ENCODE measurements at regions not wholly inside any gene's neighbourhood (a gene's known extent, or its start where the extent isn't known, plus 50 kb on each side); places are given as distances from the start of the nearest gene placed in this dataset.

GRCh38 chr6:8213995-8214394 is 111.6 kb upstream of the EEF1E1 start:
- FAIRE-seq: no peak

DNA sequence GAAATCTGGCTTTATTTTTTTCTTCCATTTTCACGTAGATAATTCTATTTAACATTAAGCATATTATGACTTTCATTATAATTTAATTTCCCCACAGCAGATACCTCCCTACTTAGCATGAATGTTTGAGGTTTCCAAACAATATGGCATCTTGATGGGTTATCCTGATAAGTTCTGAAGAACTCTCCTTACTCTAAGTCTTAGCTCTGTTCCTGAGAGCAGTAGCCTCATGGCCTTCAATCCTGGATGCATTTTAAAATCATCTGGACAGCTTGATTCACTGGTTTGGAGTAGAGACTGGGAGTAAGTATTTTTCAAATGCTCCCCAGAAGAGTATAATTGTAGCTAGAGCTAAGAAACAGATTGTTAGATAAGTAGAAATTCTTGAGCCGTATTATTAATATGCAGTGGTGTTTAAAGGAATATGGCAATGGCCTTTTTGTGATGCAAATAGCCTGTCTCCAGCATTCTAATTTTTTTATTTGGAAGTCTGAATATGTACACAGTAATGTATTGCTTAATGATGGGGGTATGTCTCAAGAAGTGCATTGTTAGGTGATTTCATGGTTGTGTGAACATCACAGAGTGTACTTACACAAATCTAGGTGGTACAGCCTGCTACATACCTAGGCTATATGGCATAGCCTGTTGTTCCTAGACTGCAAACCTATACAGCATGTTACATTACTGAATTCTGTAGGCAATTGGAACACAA is 110.5 kb upstream of the EEF1E1 start:
- no peak for FAIRE-seq

- FAIRE-seq: no peak
Measured at GRCh38 chr6:8207869-8208191, 105.5 kb upstream of the EEF1E1 start.

GRCh38 chr6:8207191-8207868 is 105.0 kb upstream of the EEF1E1 start:
- no peak for FAIRE-seq

DNA sequence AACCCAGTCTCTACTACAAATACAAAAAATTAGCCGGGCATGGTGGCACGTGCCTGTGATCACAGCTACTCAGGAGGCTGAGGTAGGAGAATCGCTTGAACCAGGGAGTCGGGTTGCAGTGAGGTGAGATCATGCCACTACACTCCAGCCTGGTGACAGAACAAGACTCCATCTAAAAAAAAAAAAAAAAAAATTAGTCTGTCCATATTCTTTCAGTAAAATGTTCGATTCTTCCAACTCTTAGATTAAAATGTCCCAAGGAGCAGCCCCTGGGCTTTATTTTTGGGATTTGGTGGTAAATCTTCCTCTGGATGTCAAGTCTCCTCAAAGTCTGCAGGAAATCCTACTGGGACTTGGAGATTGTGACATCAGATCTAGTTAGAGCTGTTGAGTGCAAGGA is 101.0 kb upstream of the EEF1E1 start:
- FAIRE-seq: no peak

- no peak for FAIRE-seq
Measured at GRCh38 chr6:8201679-8202078, 99.3 kb upstream of the EEF1E1 start.

DNA sequence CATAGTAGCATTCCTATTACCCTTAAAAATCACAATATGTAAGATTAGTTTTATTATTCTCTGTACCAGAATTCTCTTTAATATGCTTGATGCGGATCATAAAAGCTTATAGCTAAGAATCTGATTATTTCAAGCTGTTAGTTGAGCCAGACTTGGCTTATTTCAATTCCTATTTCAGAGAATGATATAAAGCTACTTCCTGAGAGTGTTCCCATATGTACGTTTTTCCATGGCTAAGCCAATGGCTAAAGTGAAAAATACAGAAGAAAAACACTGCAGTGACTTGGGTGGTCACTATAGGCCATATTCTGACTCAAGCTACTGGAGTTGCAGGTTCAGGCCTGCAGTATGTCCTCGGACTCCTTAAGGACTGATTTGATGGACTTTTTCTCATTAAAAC is 97.9 kb upstream of the EEF1E1 start:
- FAIRE-seq: no peak

- no peak for FAIRE-seq
Measured at GRCh38 chr6:8195714-8196102, 93.4 kb upstream of the EEF1E1 start.

DNA sequence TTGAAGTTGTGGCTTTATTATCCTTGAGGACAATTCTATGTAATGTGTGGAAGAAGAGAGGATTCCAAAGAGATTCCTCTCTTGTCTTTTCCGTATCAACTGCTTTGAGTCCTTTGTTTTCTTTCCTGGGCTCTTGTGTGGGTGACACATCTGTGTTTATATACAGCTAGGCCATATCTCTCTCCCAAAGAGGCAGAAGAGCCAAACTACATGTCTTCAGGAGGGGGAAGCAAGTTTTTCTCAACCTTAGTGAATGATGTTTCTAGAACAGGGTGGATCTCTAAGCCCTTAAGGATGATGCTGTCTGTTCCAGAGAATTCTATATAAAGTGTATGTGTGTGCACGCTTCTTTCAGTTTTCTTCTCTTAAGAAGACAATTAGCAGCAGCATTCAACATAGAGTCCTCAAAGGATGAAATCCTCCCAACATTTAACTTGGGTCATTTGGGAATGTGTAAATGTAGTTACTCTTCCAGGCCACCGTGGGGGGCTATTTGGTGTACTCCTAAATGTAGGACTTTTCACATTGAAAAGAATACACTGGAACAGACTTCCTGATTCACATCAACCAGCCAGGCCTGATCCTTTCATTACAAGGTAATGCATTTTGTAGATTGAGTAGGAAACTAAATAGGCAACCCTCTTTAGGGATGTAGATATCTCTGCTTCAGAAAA is 92.8 kb upstream of the EEF1E1 start:
- FAIRE-seq: no peak

DNA sequence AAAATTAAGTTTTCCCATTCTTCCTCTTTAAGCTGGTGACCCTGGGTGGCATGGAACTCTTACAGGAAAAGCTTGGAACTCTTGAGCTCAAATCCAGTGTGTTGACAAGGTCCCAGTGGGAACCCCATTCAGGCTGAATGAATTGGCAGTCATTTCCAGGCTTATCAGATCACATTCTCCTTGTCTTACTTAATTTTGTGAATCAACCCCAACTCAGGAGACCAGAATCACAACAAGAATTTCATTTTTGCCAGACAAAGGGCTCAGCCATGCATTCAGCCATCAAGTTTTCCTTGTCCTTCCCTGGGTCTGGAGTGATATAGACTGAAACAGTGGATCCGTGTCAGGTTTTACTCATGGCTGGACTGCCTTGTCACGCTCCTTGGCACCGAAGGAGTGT is 92.1 kb upstream of the EEF1E1 start:
- FAIRE-seq: no peak

DNA sequence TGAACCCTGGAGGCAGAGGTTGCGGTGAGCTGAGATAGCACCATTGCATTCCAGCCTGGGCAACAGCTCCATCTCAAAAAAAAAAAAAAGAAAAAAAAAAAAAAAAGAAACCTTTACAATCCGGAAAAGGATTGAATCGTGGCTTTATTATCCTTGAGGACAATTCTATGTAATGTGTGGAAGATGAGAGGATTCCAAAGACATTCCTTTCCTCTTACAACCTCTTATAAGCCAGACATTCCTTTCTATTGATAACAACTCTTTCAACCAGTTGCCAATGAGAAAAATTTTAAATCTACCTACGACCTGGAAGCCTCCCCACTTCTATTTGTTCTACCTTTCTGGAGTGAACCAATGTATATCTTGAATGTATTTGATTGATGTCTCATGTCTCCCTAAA is 91.2 kb upstream of the EEF1E1 start:
- FAIRE-seq: no peak

DNA sequence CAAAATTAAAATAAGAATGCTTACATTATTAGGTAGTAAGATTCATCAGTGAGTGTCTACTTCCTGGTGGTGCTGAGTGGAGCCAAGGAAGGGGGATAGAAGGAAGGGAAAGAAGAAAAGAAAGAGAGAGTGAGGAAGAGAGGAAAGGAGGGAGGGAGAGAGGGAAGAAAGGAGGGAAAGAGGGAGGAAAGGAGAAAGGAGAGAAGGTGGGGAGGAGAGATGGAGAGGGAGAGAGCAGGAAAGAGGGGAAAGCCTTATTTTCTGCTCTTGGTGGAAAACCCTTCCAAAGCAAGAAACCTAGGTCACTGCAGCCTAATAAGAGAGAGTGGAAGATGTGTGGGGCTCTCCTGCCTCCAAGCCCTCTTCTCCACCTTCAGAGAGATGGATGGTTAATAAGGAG is 90.2 kb upstream of the EEF1E1 start:
- no peak for FAIRE-seq

- no peak for FAIRE-seq
Measured at GRCh38 chr6:8192067-8192466, 89.7 kb upstream of the EEF1E1 start.

- no peak for FAIRE-seq
Measured at GRCh38 chr6:8191629-8192028, 89.3 kb upstream of the EEF1E1 start.

DNA sequence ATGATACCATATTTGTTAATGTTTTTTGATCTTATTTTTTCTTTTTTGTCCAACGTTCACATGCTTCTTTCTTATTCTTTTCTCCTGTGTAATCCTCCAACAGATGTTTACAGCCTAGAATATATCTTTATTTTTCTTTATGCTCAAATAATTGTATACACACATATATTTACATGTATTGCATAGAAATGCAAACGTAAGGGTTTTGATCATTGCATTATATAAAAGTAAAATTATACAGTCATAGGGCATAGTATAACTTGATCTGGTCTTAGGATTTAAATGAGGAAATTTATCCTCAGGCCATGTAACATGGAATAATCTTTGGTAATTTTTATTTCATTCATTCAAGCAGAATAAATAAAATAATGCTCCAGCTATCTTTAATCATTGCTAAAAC is 84.9 kb upstream of the EEF1E1 start:
- FAIRE-seq: no peak

- no peak for FAIRE-seq
Measured at GRCh38 chr6:8182902-8183665, 80.7 kb upstream of the EEF1E1 start.

DNA sequence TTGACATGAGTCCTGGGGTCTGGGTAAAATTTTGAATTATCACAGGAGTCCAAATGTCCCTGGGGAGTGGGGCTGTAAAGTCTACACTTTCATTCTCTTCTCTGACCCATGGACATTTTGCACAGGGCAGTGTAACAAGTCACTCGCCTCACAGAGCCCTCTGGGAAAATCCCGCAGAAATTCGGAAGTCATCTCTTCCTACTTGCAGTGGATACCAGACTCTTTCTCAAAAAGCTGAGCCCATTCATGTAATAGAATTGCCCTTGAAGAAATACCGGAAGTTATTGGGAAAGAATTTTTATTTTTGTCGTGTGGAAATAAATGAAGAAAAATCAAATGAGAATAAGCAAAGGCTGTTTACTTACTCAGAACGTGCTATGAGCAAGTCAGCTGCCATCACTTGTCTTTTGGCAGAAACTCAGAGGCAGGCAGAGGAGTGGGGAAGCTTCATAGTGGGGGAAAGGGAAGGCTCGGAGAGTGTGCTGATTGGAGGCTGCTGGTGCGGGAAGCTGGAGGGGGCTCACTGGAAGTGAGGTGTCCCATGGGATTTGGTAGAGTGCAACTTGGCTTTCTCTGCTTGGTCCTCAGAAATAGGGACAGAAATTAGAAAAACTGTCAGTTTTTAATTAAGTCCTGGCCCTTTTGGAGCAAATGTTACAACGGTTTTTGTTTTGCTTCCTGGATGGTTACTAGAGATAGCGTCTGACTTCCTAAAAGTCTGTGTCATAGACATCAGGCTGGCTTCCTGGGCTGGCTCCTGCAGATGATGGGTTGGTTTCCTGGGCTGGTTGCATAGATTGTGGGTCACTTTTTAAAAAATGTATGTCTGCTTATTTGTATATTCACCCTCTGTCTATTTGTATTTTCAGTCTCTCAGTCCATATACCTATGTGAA is 79.8 kb upstream of the EEF1E1 start:
- FAIRE-seq: no peak

- no peak for FAIRE-seq
Measured at GRCh38 chr6:8181160-8181881, 79.0 kb upstream of the EEF1E1 start.

- FAIRE-seq: no peak
Measured at GRCh38 chr6:8180327-8181159, 78.2 kb upstream of the EEF1E1 start.

GRCh38 chr6:8177721-8178120 is 75.4 kb upstream of the EEF1E1 start:
- FAIRE-seq: no peak

Measured in A204.1 (cell line).